HG03439 (cell line): ENCODE measurements at regions not wholly inside any gene's neighbourhood (a gene's known extent, or its start where the extent isn't known, plus 50 kb on each side); places are given as distances from the start of the nearest gene placed in this dataset.

Experiments
- ATAC-seq: cut with Tn5 transposase; IDR thresholded peaks from one replicate; pipeline ENCODE4 v1.9.1; 2021; ENCODE audit warnings: mild to moderate bottlenecking, moderate library complexity; ENCODE audit not compliant: unreplicated experiment

GRCh38 chr2:187139469-187139868, 290.5 kb upstream of the ZSWIM2 start:
- ATAC-seq = no peak

GRCh38 chr2:187138265-187138664, 289.3 kb upstream of the ZSWIM2 start:
- peak; percentile 59 for ATAC-seq

- no peak for ATAC-seq
Observed at GRCh38 chr2:187136646-187137045, 287.7 kb upstream of the ZSWIM2 start.

GRCh38 chr2:187134306-187134705, 285.3 kb upstream of the ZSWIM2 start:
- no peak for ATAC-seq

- no peak for ATAC-seq
Observed at GRCh38 chr2:187129868-187130267, 280.9 kb upstream of the ZSWIM2 start.

GRCh38 chr2:187129306-187129705, 280.3 kb upstream of the ZSWIM2 start:
- no peak for ATAC-seq

- no peak for ATAC-seq
Observed at GRCh38 chr2:187126247-187127005, 277.5 kb upstream of the ZSWIM2 start.

- no peak for ATAC-seq
Observed at GRCh38 chr2:187125318-187125717, 276.3 kb upstream of the ZSWIM2 start.

- ATAC-seq = no peak
Observed at GRCh38 chr2:187124529-187124928, 275.6 kb upstream of the ZSWIM2 start.

- no peak for ATAC-seq
Observed at GRCh38 chr2:187118331-187119099, 269.5 kb upstream of the ZSWIM2 start.

GRCh38 chr2:187117483-187117882, 268.5 kb upstream of the ZSWIM2 start:
- no peak for ATAC-seq

GRCh38 chr2:187115627-187116026, 266.7 kb upstream of the ZSWIM2 start:
- ATAC-seq = no peak

- no peak for ATAC-seq
Observed at GRCh38 chr2:187107001-187107400, 258.0 kb upstream of the ZSWIM2 start.

GRCh38 chr2:187105218-187105617, 256.2 kb upstream of the ZSWIM2 start:
- no peak for ATAC-seq

- no peak for ATAC-seq
Observed at GRCh38 chr2:187102381-187102780, 253.4 kb upstream of the ZSWIM2 start.

GRCh38 chr2:187098154-187098553, 249.2 kb upstream of the ZSWIM2 start:
- ATAC-seq = no peak

GRCh38 chr2:187093771-187094412, 244.9 kb upstream of the ZSWIM2 start:
- ATAC-seq = no peak

- ATAC-seq = no peak
Observed at GRCh38 chr2:187091664-187092063, 242.7 kb upstream of the ZSWIM2 start.

- no peak for ATAC-seq
Observed at GRCh38 chr2:187084524-187084923, 235.6 kb upstream of the ZSWIM2 start.

GRCh38 chr2:187081461-187081860, 232.5 kb upstream of the ZSWIM2 start:
- no peak for ATAC-seq

- ATAC-seq = no peak
Observed at GRCh38 chr2:187079901-187080300, 230.9 kb upstream of the ZSWIM2 start.

- no peak for ATAC-seq
Observed at GRCh38 chr2:187078297-187078696, 229.3 kb upstream of the ZSWIM2 start.
